SK-N-SH (cell line): ENCODE measurements at regions not wholly inside any gene's neighbourhood (a gene's known extent, or its start where the extent isn't known, plus 50 kb on each side); places are given as distances from the start of the nearest gene placed in this dataset.

ENCODE experiments used
- CTCF ChIA-PET: fragments of 300-600, 350-600 bp; formaldehyde crosslinking; extraction: SDS; loops from one replicate; lab custom pipeline; 2021; lab: Yijun Ruan, JAX
- POLR2A ChIA-PET: fragments of 350-600 bp; sonication (Branson Sonifier 250); formaldehyde crosslinking; extraction: SDS; loops from one replicate; lab custom pipeline; 2020; ENCODE audit warnings: antibody characterized with exemption, inconsistent platforms; lab: Yijun Ruan, JAX
- DNase-seq: peaks from one replicate; pipeline ENCODE4 v3.0.0; 2012
- H2AFZ ChIP-seq: fragments of 200-600 bp; sonication (generic); 2 replicates; pipeline ENCODE4 v1.8.1; 2016; ENCODE audit warnings: antibody characterized with exemption, mild to moderate bottlenecking, low read depth
- H3F3A ChIP-seq: fragments of 200-600 bp; sonication (generic); replicated peaks from 2 replicates; pipeline ENCODE3; 2016; ENCODE audit warnings: antibody characterized with exemption, mild to moderate bottlenecking; ENCODE audit not compliant: insufficient read depth
- H3K27ac ChIP-seq, 2 experiments: fragments of 200-500 bp in 1 of 2; fragments of 200-600 bp in 1 of 2; sonication (Bioruptor generic) in 1 of 2; sonication (generic), shearing (Covaris generic) in 1 of 2; 2 replicates each; pipeline versions ENCODE4 v1.5.1 to v1.6.1; 2014 to 2016; ENCODE audit warnings: low read depth in 2 of 2, inconsistent platforms in 1 of 2, low read length in 1 of 2, mild to moderate bottlenecking in 1 of 2, mixed read lengths in 1 of 2
- H3K27me3 ChIP-seq: fragments of 200-600 bp; sonication (generic), shearing (Covaris generic); 2 replicates; pipeline ENCODE4 v1.6.1; 2016; ENCODE audit warnings: mixed run types; ENCODE audit not compliant: insufficient read depth
- H3K36me3 ChIP-seq, 2 experiments: fragments of 200-500 bp in 1 of 2; fragments of 200-600 bp in 1 of 2; sonication (Bioruptor generic) in 1 of 2; sonication (generic) in 1 of 2; replicated peaks in 1 of 2; 2 replicates each; pipeline versions ENCODE3 to v1.5.1; 2014 to 2016; ENCODE audit warnings: low read length in 1 of 2, mild to moderate bottlenecking in 1 of 2; ENCODE audit not compliant: insufficient read depth in 2 of 2, control insufficient read depth in 1 of 2
- H3K4me1 ChIP-seq, 2 experiments: fragments of 200-500 bp in 1 of 2; fragments of 200-600 bp in 1 of 2; sonication (Bioruptor generic) in 1 of 2; sonication (generic), shearing (Covaris generic) in 1 of 2; 2 replicates each; pipeline versions ENCODE4 v1.5.1 to v1.6.1; 2014 to 2016; ENCODE audit warnings: low read depth in 1 of 2, low read length in 1 of 2, mixed run types in 1 of 2; ENCODE audit not compliant: insufficient read depth in 2 of 2, control insufficient read depth in 1 of 2
- H3K4me2 ChIP-seq: fragments of 200-600 bp; sonication (generic), shearing (Covaris generic); 2 replicates; pipeline ENCODE4 v1.6.1; 2017; ENCODE audit warnings: mixed run types
- H3K4me3 ChIP-seq, 2 experiments: fragments of 200-500 bp in 1 of 2; fragments of 200-600 bp in 1 of 2; sonication (Bioruptor generic) in 1 of 2; sonication (generic), shearing (Covaris generic) in 1 of 2; 2 replicates each; pipeline versions ENCODE4 v1.5.1 to v1.8.1; 2014 to 2016; ENCODE audit warnings: low read depth in 2 of 2, inconsistent platforms in 1 of 2, low read length in 1 of 2, mild to moderate bottlenecking in 1 of 2, mixed read lengths in 1 of 2, moderate library complexity in 1 of 2
- H3K79me2 ChIP-seq: fragments of 200-600 bp; sonication (generic); 2 replicates; pipeline ENCODE4 v1.8.1; 2017; ENCODE audit warnings: mild to moderate bottlenecking; ENCODE audit not compliant: insufficient read depth
- H3K9ac ChIP-seq: fragments of 200-600 bp; sonication (generic); 2 replicates; pipeline ENCODE4 v1.6.1; 2017; ENCODE audit warnings: mixed run types
- H3K9me2 ChIP-seq: fragments of 200-600 bp; sonication (generic); 2 replicates; pipeline ENCODE4 v1.6.1; 2017; ENCODE audit warnings: mixed run types
- H3K9me3 ChIP-seq: fragments of 200-600 bp; sonication (generic); 2 replicates; pipeline ENCODE4 v1.6.1; 2017; ENCODE audit warnings: mixed run types, mild to moderate bottlenecking, moderate library complexity
- H4K20me1 ChIP-seq: fragments of 200-600 bp; sonication (generic); 2 replicates; pipeline ENCODE4 v1.6.1; 2017; ENCODE audit warnings: mild to moderate bottlenecking, mixed run types; ENCODE audit not compliant: insufficient read depth
- CHD2 ChIP-seq: fragments of 150-350 bp; IDR thresholded peaks from 2 replicates; pipeline ENCODE4 v1.6.1; 2018; ENCODE audit warnings: low read length; ENCODE audit not compliant: partially characterized antibody
- ELF1 ChIP-seq: IDR thresholded peaks from 2 replicates; pipeline ENCODE4 v1.4.0; 2012
- EP300 ChIP-seq, 2 experiments: IDR thresholded peaks; 2 replicates each; pipeline versions ENCODE4 v1.4.0 to v1.6.1; 2012; ENCODE audit warnings: borderline replicate concordance in 1 of 2, low read depth in 1 of 2, low read length in 1 of 2
- FOSL2 ChIP-seq: IDR thresholded peaks from 2 replicates; pipeline ENCODE4 v1.4.0; 2012; ENCODE audit warnings: low read depth, mild to moderate bottlenecking, moderate library complexity, borderline replicate concordance
- FOXJ3 ChIP-seq: sonication (generic); formaldehyde crosslinking; IDR thresholded peaks from 2 replicates; pipeline ENCODE4 v1.5.1; 2020; ENCODE audit warnings: mild to moderate bottlenecking, missing genetic modification reagents
- FOXM1 ChIP-seq: IDR thresholded peaks from 2 replicates; pipeline ENCODE4 v1.4.0; 2012; ENCODE audit warnings: low read depth, mild to moderate bottlenecking
- GABPA ChIP-seq: IDR thresholded peaks from 2 replicates; pipeline ENCODE4 v1.4.0; 2012; ENCODE audit warnings: low read depth, mild to moderate bottlenecking
- GATA2 ChIP-seq: sonication (generic); formaldehyde crosslinking; IDR thresholded peaks from 2 replicates; pipeline ENCODE4 v1.5.0; 2020; ENCODE audit warnings: mild to moderate bottlenecking, missing genetic modification reagents
- MXI1 ChIP-seq: IDR thresholded peaks from 2 replicates; pipeline ENCODE4 v1.6.1; 2012; ENCODE audit warnings: mild to moderate bottlenecking, low read depth, low read length, improper control_type of control experiment
- NRF1 ChIP-seq: IDR thresholded peaks from 2 replicates; pipeline ENCODE4 v1.6.1; 2012; ENCODE audit warnings: low read depth, mild to moderate bottlenecking, low read length
- RAD21 ChIP-seq: IDR thresholded peaks from 2 replicates; pipeline ENCODE4 v1.6.1; 2012; ENCODE audit warnings: mild to moderate bottlenecking, low read length
- RCOR1 ChIP-seq: fragments of 150-350 bp; IDR thresholded peaks from 2 replicates; pipeline ENCODE4 v1.6.1; 2017; ENCODE audit warnings: antibody characterized with exemption, low read length
- SIN3A ChIP-seq: IDR thresholded peaks from 2 replicates; pipeline ENCODE4 v1.6.1; 2012; ENCODE audit warnings: low read depth, mild to moderate bottlenecking, low read length, moderate library complexity, borderline replicate concordance
- SMC3 ChIP-seq: IDR thresholded peaks from 2 replicates; pipeline ENCODE4 v1.6.1; 2012; ENCODE audit warnings: low read depth, low read length, improper control_type of control experiment
- TAF1 ChIP-seq: IDR thresholded peaks from 2 replicates; pipeline ENCODE4 v1.6.1; 2012; ENCODE audit warnings: low read depth, mild to moderate bottlenecking, low read length, moderate library complexity, borderline replicate concordance
- TCF12 ChIP-seq: IDR thresholded peaks from 2 replicates; pipeline ENCODE4 v1.4.0; 2012
- YY1 ChIP-seq: IDR thresholded peaks from 2 replicates; pipeline ENCODE4 v1.4.0; 2012; ENCODE audit warnings: low read depth, mild to moderate bottlenecking
- WGBS: methylation state at CpG from one replicate; pipeline ENCODE4 v1.1.6; 2017; ENCODE audit warnings: low lambda C conversion rate; 5-methylcytosine and 5-hydroxymethylcytosine counted together
- TF ChIP-seq, protein P1 (sequence below): IDR thresholded peaks from 2 replicates; pipeline ENCODE4 v1.4.0; 2012; ENCODE audit warnings: low read depth, borderline replicate concordance
- TF ChIP-seq, protein P2 (sequence below): fragments of 200-600 bp; sonication (generic); IDR thresholded peaks from 2 replicates; pipeline ENCODE4 v1.6.1; 2017; ENCODE audit warnings: antibody characterized with exemption, mild to moderate bottlenecking, moderate library complexity
- TF ChIP-seq, protein P3 (sequence below): IDR thresholded peaks from 2 replicates; pipeline ENCODE4 v1.4.0; 2012; ENCODE audit warnings: low read depth

DNA sequence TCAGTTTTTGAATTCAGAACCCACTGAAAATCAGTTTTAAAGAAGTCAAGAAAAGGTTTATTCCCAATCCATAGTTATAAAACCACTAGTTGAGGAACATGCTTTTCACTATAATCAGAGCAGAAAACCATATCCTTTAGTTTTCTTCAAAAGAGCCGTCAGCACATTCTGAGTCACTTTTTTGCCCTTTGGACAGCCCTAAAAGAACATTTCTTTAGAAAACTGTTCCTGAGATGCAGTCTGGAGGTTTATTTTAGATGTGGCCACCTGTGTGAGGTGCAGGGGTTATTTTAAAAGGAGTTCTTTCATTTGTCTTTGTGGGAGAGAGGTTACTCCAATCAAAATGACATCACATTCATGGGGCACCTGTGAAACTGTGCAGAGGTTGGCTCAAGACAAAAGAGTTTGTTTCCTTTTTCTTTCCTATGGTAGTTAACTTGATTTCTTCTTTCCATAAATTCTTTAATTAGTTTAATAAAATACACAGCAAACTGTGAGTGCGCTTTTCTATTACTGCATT is 221.6 kb upstream of the RPS23 start:
- no peaks in the 10 kb centered on the region; a peak in 1 of 4 replicates for H3K4me1 ChIP-seq
- no peaks in the 10 kb centered on the region for H3K27me3 ChIP-seq
- TF ChIP-seq SIN3A: no peak
- TF ChIP-seq RCOR1: no peak
- TF ChIP-seq MXI1: no peak
- no peak for TF ChIP-seq NRF1
- TF ChIP-seq YY1: no peak
- TF ChIP-seq EP300 (IDR thresholded peaks at IDR 0.05; ENCODE audit: borderline replicate concordance in 1 of 2, low read depth in 1 of 2, low read length in 1 of 2): no peak
- TF ChIP-seq, protein P1, sequence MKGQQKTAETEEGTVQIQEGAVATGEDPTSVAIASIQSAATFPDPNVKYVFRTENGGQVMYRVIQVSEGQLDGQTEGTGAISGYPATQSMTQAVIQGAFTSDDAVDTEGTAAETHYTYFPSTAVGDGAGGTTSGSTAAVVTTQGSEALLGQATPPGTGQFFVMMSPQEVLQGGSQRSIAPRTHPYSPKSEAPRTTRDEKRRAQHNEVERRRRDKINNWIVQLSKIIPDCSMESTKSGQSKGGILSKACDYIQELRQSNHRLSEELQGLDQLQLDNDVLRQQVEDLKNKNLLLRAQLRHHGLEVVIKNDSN: no peak
- H3K9ac ChIP-seq: no peak overlapping the region
- no peak overlapping the region for H3K27ac ChIP-seq
- H3K9me3 ChIP-seq: no peaks in the 10 kb centered on the region
- 78% methylated on average over 2 of the region's 2 CpGs for WGBS
- no peaks in the 10 kb centered on the region for H3F3A ChIP-seq
- CTCF ChIA-PET: no interaction called here
- DNase-seq: no peak
- no peaks in the 10 kb centered on the region for H3K79me2 ChIP-seq
- no peak overlapping the region for H2AFZ ChIP-seq
- no peaks in the 10 kb centered on the region for H3K9me2 ChIP-seq
- H3K36me3 ChIP-seq: no peaks in the 10 kb centered on the region
- no peak overlapping the region for H3K4me2 ChIP-seq
- no peaks in the 10 kb centered on the region for H4K20me1 ChIP-seq
- POLR2A ChIA-PET: no interaction called here
- H3K4me3 ChIP-seq: no peak overlapping the region

DNA sequence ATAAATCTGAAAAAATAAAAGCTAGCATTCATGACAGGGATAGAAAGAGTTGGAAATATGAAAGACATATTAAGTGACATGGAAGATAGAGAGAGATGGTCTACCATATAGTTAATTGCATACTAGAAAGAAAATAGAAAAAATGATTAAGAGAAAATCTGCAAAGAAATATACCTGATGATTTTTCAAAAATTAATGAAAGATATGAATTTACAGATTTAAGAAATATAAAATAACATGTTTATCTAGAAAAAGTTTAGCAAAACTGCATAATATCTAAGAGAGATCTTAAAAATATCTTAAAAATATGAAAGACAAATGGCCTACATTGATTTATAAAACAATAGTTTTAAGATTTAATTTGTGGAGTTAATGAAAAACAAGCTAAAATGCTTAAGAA is 219.1 kb upstream of the RPS23 start:
- Histone ChIP-seq H3K9ac (no peak overlapping the region), H3F3A (no peaks in the 10 kb centered on the region), H3K9me2 (no peaks in the 10 kb centered on the region)
- CTCF ChIA-PET: interaction anchor here (0.9 kb wide), 1 partner anchor 29 kb away, joined by 3 read pairs; no protein-coding TSS in a partner anchor
- no peak for TF ChIP-seq ELF1
- no peak for TF ChIP-seq TCF12
- TF ChIP-seq GATA2 (CRISPR knock-in tag): no peak
- no peak for TF ChIP-seq MXI1
- TF ChIP-seq SIN3A: no peak
- TF ChIP-seq FOSL2: no peak
- no peak for TF ChIP-seq YY1
- no peak for TF ChIP-seq TAF1
- no peak for TF ChIP-seq GABPA
- no peak for TF ChIP-seq FOXJ3
- TF ChIP-seq, protein P2, sequence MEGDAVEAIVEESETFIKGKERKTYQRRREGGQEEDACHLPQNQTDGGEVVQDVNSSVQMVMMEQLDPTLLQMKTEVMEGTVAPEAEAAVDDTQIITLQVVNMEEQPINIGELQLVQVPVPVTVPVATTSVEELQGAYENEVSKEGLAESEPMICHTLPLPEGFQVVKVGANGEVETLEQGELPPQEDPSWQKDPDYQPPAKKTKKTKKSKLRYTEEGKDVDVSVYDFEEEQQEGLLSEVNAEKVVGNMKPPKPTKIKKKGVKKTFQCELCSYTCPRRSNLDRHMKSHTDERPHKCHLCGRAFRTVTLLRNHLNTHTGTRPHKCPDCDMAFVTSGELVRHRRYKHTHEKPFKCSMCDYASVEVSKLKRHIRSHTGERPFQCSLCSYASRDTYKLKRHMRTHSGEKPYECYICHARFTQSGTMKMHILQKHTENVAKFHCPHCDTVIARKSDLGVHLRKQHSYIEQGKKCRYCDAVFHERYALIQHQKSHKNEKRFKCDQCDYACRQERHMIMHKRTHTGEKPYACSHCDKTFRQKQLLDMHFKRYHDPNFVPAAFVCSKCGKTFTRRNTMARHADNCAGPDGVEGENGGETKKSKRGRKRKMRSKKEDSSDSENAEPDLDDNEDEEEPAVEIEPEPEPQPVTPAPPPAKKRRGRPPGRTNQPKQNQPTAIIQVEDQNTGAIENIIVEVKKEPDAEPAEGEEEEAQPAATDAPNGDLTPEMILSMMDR: no peak
- no peak for TF ChIP-seq FOXM1
- TF ChIP-seq, protein P3, sequence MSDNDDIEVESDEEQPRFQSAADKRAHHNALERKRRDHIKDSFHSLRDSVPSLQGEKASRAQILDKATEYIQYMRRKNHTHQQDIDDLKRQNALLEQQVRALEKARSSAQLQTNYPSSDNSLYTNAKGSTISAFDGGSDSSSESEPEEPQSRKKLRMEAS: no peak
- TF ChIP-seq, protein P1: no peak
- no peak for TF ChIP-seq RAD21
- TF ChIP-seq CHD2: no peak
- TF ChIP-seq SMC3: no peak
- TF ChIP-seq, all 33 proteins: peak for 0
- no peaks in the 10 kb centered on the region for H3K36me3 ChIP-seq
- H2AFZ ChIP-seq: no peak overlapping the region
- DNase-seq: no peak
- no peak overlapping the region for H3K27ac ChIP-seq
- POLR2A ChIA-PET: no interaction called here
- H3K4me2 ChIP-seq: no peak overlapping the region
- H3K27me3 ChIP-seq: no peaks in the 10 kb centered on the region
- no peaks in the 10 kb centered on the region for H3K9me3 ChIP-seq
- no peaks in the 10 kb centered on the region for H4K20me1 ChIP-seq
- no peaks in the 10 kb centered on the region; a peak in 1 of 4 replicates for H3K4me1 ChIP-seq
- H3K79me2 ChIP-seq: no peaks in the 10 kb centered on the region
- H3K4me3 ChIP-seq: no peak overlapping the region
